Erythroblast (primary cell): ENCODE measurements at regions not wholly inside any gene's neighbourhood (a gene's known extent, or its start where the extent isn't known, plus 50 kb on each side); places are given as distances from the start of the nearest gene placed in this dataset.

Experiments used
- GATA1 ChIP-seq: IDR thresholded peaks from 2 replicates; pipeline ENCODE4 v1.6.1; 2011; ENCODE audit warnings: low read depth, mild to moderate bottlenecking, control low read depth, low read length, moderate library complexity
- POLR2A ChIP-seq: IDR thresholded peaks from 2 replicates; pipeline ENCODE4 v1.6.1; 2011; ENCODE audit warnings: mild to moderate bottlenecking, low read length

- no peak for TF ChIP-seq POLR2A
- TF ChIP-seq GATA1: no peak
Observed at GRCh38 chr3:94614192-94614591, 551.3 kb downstream of the NSUN3 start.
